HL-60 (cell line): ENCODE measurements at regions not wholly inside any gene's neighbourhood (a gene's known extent, or its start where the extent isn't known, plus 50 kb on each side); places are given as distances from the start of the nearest gene placed in this dataset.

Experiments used
- CTCF ChIP-seq: IDR thresholded peaks from one replicate; pipeline ENCODE4 v1.5.1; 2011; ENCODE audit warnings: low read length, control low read depth, inconsistent platforms; ENCODE audit not compliant: insufficient read depth
- GABPA ChIP-seq: IDR thresholded peaks from 2 replicates; pipeline ENCODE4 v1.6.1; 2012; ENCODE audit warnings: low read depth
- POLR2AphosphoS5 ChIP-seq: IDR thresholded peaks from 2 replicates; pipeline ENCODE4 v1.6.1; 2012; ENCODE audit warnings: low read depth
- SPI1 ChIP-seq: IDR thresholded peaks from 2 replicates; pipeline ENCODE4 v1.6.1; 2012; ENCODE audit warnings: low read depth, mild to moderate bottlenecking, borderline replicate concordance

GRCh38 chr15:59838900-59839299 is 149.8 kb upstream of the BNIP2 start:
- TF ChIP-seq CTCF = no peak
- no peak for TF ChIP-seq POLR2AphosphoS5
- TF ChIP-seq SPI1 = no peak
- TF ChIP-seq GABPA = no peak
